GM12878 (cell line): ENCODE measurements at regions not wholly inside any gene's neighbourhood (a gene's known extent, or its start where the extent isn't known, plus 50 kb on each side); places are given as distances from the start of the nearest gene placed in this dataset.

Experiments used
- LARP7 ChIP-seq: fragments of 450-650 bp; IDR thresholded peaks from 2 replicates; pipeline ENCODE4 v1.6.1; 2017; ENCODE audit warnings: mild to moderate bottlenecking
- NFXL1 ChIP-seq: fragments of 450-650 bp; IDR thresholded peaks from 2 replicates; pipeline ENCODE4 v1.6.1; 2017; ENCODE audit warnings: antibody characterized with exemption, mild to moderate bottlenecking, borderline replicate concordance
- POLR2AphosphoS2 ChIP-seq: IDR thresholded peaks from 2 replicates; pipeline ENCODE4 v1.6.1; 2011; ENCODE audit warnings: low read depth, mild to moderate bottlenecking, low read length, improper control_type of control experiment, moderate library complexity
- RELA ChIP-seq: fragments of 450-650 bp; IDR thresholded peaks from 2 replicates; pipeline ENCODE4 v1.8.0; 2014; ENCODE audit warnings: borderline replicate concordance; ENCODE audit not compliant: partially characterized antibody
- RFX5 ChIP-seq: IDR thresholded peaks from 2 replicates; pipeline ENCODE4 v1.6.1; 2011; ENCODE audit warnings: low read depth, low read length, improper control_type of control experiment
- RUNX3 ChIP-seq: IDR thresholded peaks from 2 replicates; pipeline ENCODE4 v1.6.1; 2012; ENCODE audit warnings: low read length, inconsistent platforms
- SMARCA5 ChIP-seq: fragments of 450-650 bp; IDR thresholded peaks from 2 replicates; pipeline ENCODE4 v1.6.1; 2017; ENCODE audit warnings: mild to moderate bottlenecking
- SMC3 ChIP-seq: IDR thresholded peaks from 2 replicates; pipeline ENCODE4 v1.6.1; 2011; ENCODE audit warnings: low read length, improper control_type of control experiment, borderline replicate concordance
- SPI1 ChIP-seq: IDR thresholded peaks from 2 replicates; pipeline ENCODE4 v1.6.1; 2011; ENCODE audit warnings: low read depth, mild to moderate bottlenecking, low read length, moderate library complexity, borderline replicate concordance; ENCODE audit not compliant: insufficient read depth
- TF ChIP-seq, protein P1 (sequence below): fragments of 450-650 bp; IDR thresholded peaks from 2 replicates; pipeline ENCODE4 v1.6.1; 2017; ENCODE audit warnings: mild to moderate bottlenecking, moderate library complexity
- TF ChIP-seq, protein P2 (sequence below): fragments of 150-350 bp; IDR thresholded peaks from 2 replicates; pipeline ENCODE4 v1.6.1; 2016; ENCODE audit warnings: low read depth, low read length

DNA sequence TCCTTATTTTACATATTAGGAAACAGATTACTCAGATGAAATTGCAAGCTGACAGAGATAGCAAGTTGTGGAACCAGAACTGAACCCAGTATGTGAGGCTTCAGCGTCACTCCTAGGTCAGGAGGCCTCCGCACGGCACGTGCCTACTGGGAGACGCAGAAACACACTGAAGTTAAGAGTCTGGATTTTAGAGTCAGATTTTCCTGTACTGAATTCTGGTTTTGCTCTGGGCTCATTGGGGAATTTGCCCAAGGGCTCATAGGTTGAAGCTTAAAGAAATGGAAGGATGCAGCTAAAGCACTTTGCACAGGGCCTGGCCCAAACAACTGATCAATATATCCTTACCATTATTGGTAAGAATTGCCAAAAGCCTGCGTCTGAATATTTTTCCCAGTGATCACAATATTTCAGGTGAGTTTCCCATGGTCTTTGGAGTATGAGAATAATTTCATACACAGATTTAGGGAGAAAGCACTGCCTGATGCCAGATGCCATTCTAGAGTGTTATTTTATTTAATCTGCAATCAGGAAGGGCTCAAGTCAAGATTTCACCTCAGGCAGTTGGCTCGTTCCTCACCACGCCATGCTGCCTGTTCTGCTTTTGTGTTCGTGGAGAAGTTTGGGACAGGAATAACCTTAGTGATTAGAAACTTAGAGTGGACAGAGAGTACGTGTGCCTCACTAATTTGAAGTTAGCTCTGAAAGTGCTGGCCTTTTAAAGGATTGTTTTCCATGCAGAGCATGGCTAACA lies 331.9 kb downstream of the MYCN start (continued):
- TF ChIP-seq POLR2AphosphoS2 (no peak), SMARCA5 (no peak), NFXL1 (no peak), RELA (no peak), LARP7 (no peak), RFX5 (no peak), RUNX3 (no peak), SMC3 (no peak), SPI1 (no peak)
- TF ChIP-seq, protein P1, sequence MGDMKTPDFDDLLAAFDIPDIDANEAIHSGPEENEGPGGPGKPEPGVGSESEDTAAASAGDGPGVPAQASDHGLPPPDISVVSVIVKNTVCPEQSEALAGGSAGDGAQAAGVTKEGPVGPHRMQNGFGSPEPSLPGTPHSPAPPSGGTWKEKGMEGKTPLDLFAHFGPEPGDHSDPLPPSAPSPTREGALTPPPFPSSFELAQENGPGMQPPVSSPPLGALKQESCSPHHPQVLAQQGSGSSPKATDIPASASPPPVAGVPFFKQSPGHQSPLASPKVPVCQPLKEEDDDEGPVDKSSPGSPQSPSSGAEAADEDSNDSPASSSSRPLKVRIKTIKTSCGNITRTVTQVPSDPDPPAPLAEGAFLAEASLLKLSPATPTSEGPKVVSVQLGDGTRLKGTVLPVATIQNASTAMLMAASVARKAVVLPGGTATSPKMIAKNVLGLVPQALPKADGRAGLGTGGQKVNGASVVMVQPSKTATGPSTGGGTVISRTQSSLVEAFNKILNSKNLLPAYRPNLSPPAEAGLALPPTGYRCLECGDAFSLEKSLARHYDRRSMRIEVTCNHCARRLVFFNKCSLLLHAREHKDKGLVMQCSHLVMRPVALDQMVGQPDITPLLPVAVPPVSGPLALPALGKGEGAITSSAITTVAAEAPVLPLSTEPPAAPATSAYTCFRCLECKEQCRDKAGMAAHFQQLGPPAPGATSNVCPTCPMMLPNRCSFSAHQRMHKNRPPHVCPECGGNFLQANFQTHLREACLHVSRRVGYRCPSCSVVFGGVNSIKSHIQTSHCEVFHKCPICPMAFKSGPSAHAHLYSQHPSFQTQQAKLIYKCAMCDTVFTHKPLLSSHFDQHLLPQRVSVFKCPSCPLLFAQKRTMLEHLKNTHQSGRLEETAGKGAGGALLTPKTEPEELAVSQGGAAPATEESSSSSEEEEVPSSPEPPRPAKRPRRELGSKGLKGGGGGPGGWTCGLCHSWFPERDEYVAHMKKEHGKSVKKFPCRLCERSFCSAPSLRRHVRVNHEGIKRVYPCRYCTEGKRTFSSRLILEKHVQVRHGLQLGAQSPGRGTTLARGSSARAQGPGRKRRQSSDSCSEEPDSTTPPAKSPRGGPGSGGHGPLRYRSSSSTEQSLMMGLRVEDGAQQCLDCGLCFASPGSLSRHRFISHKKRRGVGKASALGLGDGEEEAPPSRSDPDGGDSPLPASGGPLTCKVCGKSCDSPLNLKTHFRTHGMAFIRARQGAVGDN: no peak
- TF ChIP-seq, protein P2, sequence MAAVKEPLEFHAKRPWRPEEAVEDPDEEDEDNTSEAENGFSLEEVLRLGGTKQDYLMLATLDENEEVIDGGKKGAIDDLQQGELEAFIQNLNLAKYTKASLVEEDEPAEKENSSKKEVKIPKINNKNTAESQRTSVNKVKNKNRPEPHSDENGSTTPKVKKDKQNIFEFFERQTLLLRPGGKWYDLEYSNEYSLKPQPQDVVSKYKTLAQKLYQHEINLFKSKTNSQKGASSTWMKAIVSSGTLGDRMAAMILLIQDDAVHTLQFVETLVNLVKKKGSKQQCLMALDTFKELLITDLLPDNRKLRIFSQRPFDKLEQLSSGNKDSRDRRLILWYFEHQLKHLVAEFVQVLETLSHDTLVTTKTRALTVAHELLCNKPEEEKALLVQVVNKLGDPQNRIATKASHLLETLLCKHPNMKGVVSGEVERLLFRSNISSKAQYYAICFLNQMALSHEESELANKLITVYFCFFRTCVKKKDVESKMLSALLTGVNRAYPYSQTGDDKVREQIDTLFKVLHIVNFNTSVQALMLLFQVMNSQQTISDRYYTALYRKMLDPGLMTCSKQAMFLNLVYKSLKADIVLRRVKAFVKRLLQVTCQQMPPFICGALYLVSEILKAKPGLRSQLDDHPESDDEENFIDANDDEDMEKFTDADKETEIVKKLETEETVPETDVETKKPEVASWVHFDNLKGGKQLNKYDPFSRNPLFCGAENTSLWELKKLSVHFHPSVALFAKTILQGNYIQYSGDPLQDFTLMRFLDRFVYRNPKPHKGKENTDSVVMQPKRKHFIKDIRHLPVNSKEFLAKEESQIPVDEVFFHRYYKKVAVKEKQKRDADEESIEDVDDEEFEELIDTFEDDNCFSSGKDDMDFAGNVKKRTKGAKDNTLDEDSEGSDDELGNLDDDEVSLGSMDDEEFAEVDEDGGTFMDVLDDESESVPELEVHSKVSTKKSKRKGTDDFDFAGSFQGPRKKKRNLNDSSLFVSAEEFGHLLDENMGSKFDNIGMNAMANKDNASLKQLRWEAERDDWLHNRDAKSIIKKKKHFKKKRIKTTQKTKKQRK: no peak
- TF ChIP-seq, all 136 proteins: peak for 0
